IMR-90 (cell line): ENCODE measurements at regions not wholly inside any gene's neighbourhood (a gene's known extent, or its start where the extent isn't known, plus 50 kb on each side); places are given as distances from the start of the nearest gene placed in this dataset.

Source experiments
- ATAC-seq: fragments of 200-7000 bp; cut with Tn5 transposase; 2 replicates; pipeline ENCODE4 v1.9.1; 2020; ENCODE audit warnings: low read depth, mild to moderate bottlenecking, moderate library complexity
- BruUV-seq: library from RNA; stranded (reverse); fragments of 400-500 nt; replicated peaks from 2 replicates; lab custom pipeline; 2021; lab: Mats Ljungman, UMichigan
- CTCF ChIA-PET: fragments of 300-600 bp; formaldehyde crosslinking; extraction: SDS; loops from one replicate; lab custom pipeline; 2021; ENCODE audit warnings: antibody characterized with exemption; lab: Yijun Ruan, JAX
- POLR2A ChIA-PET: fragments of 300-600 bp; sonication (Branson Sonifier 250); formaldehyde crosslinking; loops from one replicate; lab custom pipeline; 2022; ENCODE audit warnings: antibody characterized with exemption; ENCODE audit not compliant: unreplicated experiment; lab: Charles Lee
- DNase-seq: peaks from one replicate; pipeline ENCODE4 v3.0.0; 2013
- H2AFZ ChIP-seq: replicated peaks from 2 replicates; pipeline ENCODE3; 2013; ENCODE audit warnings: low read length, mild to moderate bottlenecking; ENCODE audit not compliant: poor library complexity
- H2AK5ac ChIP-seq: 2 replicates; pipeline ENCODE4 v1.6.1; 2013; ENCODE audit warnings: low read depth, low read length, inconsistent platforms
- H2AK9ac ChIP-seq: replicated peaks from 2 replicates; pipeline ENCODE3; 2013; ENCODE audit warnings: mild to moderate bottlenecking, low read depth, low read length, moderate library complexity; ENCODE audit not compliant: poor library complexity
- H2BK120ac ChIP-seq: 2 replicates; pipeline ENCODE4 v1.6.1; 2013; ENCODE audit warnings: low read depth, low read length, inconsistent platforms
- H2BK15ac ChIP-seq: 3 replicates; pipeline ENCODE4 v1.6.1; 2013; ENCODE audit warnings: low read depth, low read length, inconsistent platforms
- H2BK20ac ChIP-seq: 2 replicates; pipeline ENCODE4 v1.6.1; 2013; ENCODE audit warnings: low read depth, mild to moderate bottlenecking, inconsistent platforms, low read length, moderate library complexity
- H2BK5ac ChIP-seq: 2 replicates; pipeline ENCODE4 v1.6.1; 2013; ENCODE audit warnings: mild to moderate bottlenecking, low read depth, low read length, inconsistent platforms; ENCODE audit not compliant: poor library complexity, severe bottlenecking
- H3K14ac ChIP-seq: replicated peaks from 2 replicates; pipeline ENCODE4 v1.6.1; 2013; ENCODE audit warnings: low read depth, low read length, inconsistent platforms
- H3K18ac ChIP-seq: 2 replicates; pipeline ENCODE4 v1.6.1; 2013; ENCODE audit warnings: low read depth, low read length, control low read depth
- H3K23ac ChIP-seq: 2 replicates; pipeline ENCODE4 v1.6.1; 2013; ENCODE audit warnings: low read depth, low read length, inconsistent platforms
- H3K27ac ChIP-seq: 2 replicates; pipeline ENCODE4 v1.5.1; 2013; ENCODE audit warnings: mild to moderate bottlenecking, control low read depth, low read length; ENCODE audit not compliant: insufficient read depth
- H3K27me3 ChIP-seq: 2 replicates; pipeline ENCODE4 v1.6.1; 2013; ENCODE audit warnings: low read length; ENCODE audit not compliant: control insufficient read depth, insufficient read depth
- H3K36me3 ChIP-seq: 2 replicates; pipeline ENCODE4 v1.6.1; 2013; ENCODE audit warnings: low read length, mixed read lengths; ENCODE audit not compliant: control insufficient read depth, insufficient read depth
- H3K4ac ChIP-seq: 2 replicates; pipeline ENCODE4 v1.6.1; 2013; ENCODE audit warnings: low read depth, low read length, inconsistent platforms
- H3K4me1 ChIP-seq: 2 replicates; pipeline ENCODE4 v1.6.1; 2013; ENCODE audit warnings: low read length, mixed read lengths; ENCODE audit not compliant: control insufficient read depth, insufficient read depth
- H3K4me2 ChIP-seq: 2 replicates; pipeline ENCODE4 v1.6.1; 2013; ENCODE audit warnings: low read depth, mild to moderate bottlenecking, control low read depth, low read length, moderate library complexity
- H3K4me3 ChIP-seq: 2 replicates; pipeline ENCODE4 v1.5.1; 2013; ENCODE audit warnings: low read depth, mild to moderate bottlenecking, control low read depth, low read length, moderate library complexity; ENCODE audit not compliant: insufficient read depth
- H3K56ac ChIP-seq: 2 replicates; pipeline ENCODE4 v1.6.1; 2013; ENCODE audit warnings: low read length, inconsistent platforms; ENCODE audit not compliant: insufficient read depth; ENCODE audit errors: extremely low read depth
- H3K79me1 ChIP-seq, 2 experiments: 2 replicates each; pipeline ENCODE4 v1.6.1; 2013; ENCODE audit warnings: low read length in 2 of 2, inconsistent platforms in 1 of 2, low read depth in 1 of 2
- H3K9ac ChIP-seq: 2 replicates; pipeline ENCODE4 v1.6.1; 2013; ENCODE audit warnings: low read depth, low read length, control low read depth
- H3K9me1 ChIP-seq: 2 replicates; pipeline ENCODE4 v1.6.1; 2013; ENCODE audit warnings: low read length, inconsistent platforms; ENCODE audit not compliant: insufficient read depth
- H3K9me3 ChIP-seq: 2 replicates; pipeline ENCODE4 v1.6.1; 2013; ENCODE audit warnings: low read length; ENCODE audit not compliant: control insufficient read depth, insufficient read depth
- H4K20me1 ChIP-seq: 2 replicates; pipeline ENCODE4 v1.6.1; 2013; ENCODE audit warnings: low read length, inconsistent platforms; ENCODE audit not compliant: insufficient read depth
- H4K5ac ChIP-seq: 2 replicates; pipeline ENCODE4 v1.6.1; 2013; ENCODE audit warnings: mild to moderate bottlenecking, low read depth, low read length, control low read depth
- H4K8ac ChIP-seq, 2 experiments: 2 replicates each; pipeline ENCODE4 v1.6.1; 2013; ENCODE audit warnings: low read depth in 2 of 2, low read length in 2 of 2, control low read depth in 1 of 2, inconsistent platforms in 1 of 2
- H4K91ac ChIP-seq: 2 replicates; pipeline ENCODE4 v1.6.1; 2013; ENCODE audit warnings: low read depth, low read length, inconsistent platforms; ENCODE audit not compliant: insufficient read depth
- CEBPB ChIP-seq: IDR thresholded peaks from 2 replicates; pipeline ENCODE4 v1.6.1; 2012; ENCODE audit warnings: low read depth, low read length, improper control_type of control experiment
- FOS ChIP-seq: fragments of 150-350 bp; IDR thresholded peaks from 2 replicates; pipeline ENCODE4 v1.6.1; 2016; ENCODE audit warnings: low read depth, low read length
- MAFK ChIP-seq: IDR thresholded peaks from 2 replicates; pipeline ENCODE4 v1.6.1; 2012; ENCODE audit warnings: low read depth, low read length, improper control_type of control experiment
- MAZ ChIP-seq: IDR thresholded peaks from 2 replicates; pipeline ENCODE4 v1.6.1; 2012; ENCODE audit warnings: low read depth, mild to moderate bottlenecking, low read length, improper control_type of control experiment, moderate library complexity, borderline replicate concordance
- MXI1 ChIP-seq: IDR thresholded peaks from 2 replicates; pipeline ENCODE4 v1.6.1; 2012; ENCODE audit warnings: low read depth, mild to moderate bottlenecking, low read length, moderate library complexity, borderline replicate concordance
- NFE2L2 ChIP-seq: fragments of 150-350 bp; IDR thresholded peaks from 2 replicates; pipeline ENCODE4 v1.6.1; 2016; ENCODE audit warnings: low read depth, mild to moderate bottlenecking, low read length
- POLR2A ChIP-seq: IDR thresholded peaks from 2 replicates; pipeline ENCODE4 v1.6.1; 2012; ENCODE audit warnings: mild to moderate bottlenecking, low read depth, low read length
- RAD21 ChIP-seq: IDR thresholded peaks from 2 replicates; pipeline ENCODE4 v1.6.1; 2012; ENCODE audit warnings: low read length, improper control_type of control experiment
- RCOR1 ChIP-seq: IDR thresholded peaks from 2 replicates; pipeline ENCODE4 v1.6.1; 2012; ENCODE audit warnings: mild to moderate bottlenecking, low read length, improper control_type of control experiment; ENCODE audit not compliant: insufficient replicate concordance
- RFX5 ChIP-seq: IDR thresholded peaks from 2 replicates; pipeline ENCODE4 v1.8.0; 2012; ENCODE audit warnings: low read depth, mild to moderate bottlenecking, low read length, moderate library complexity
- SMC3 ChIP-seq: fragments of 150-350 bp; IDR thresholded peaks from 2 replicates; pipeline ENCODE4 v1.6.1; 2016; ENCODE audit warnings: low read depth, mild to moderate bottlenecking, antibody characterized with exemption, low read length, moderate library complexity
- WGBS, 2 experiments: methylation state at CpG; one replicate each; pipeline versions ENCODE4 v1.1.5 to v1.1.7; 2013; ENCODE audit warnings: missing lambda C conversion rate in 2 of 2; ENCODE audit not compliant: insufficient read length in 1 of 2; ENCODE audit errors: extremely low coverage in 2 of 2; 5-methylcytosine and 5-hydroxymethylcytosine counted together
- dilution Hi-C: fragments of 300-500 bp; cut with HindIII; formaldehyde crosslinking; loops from one replicate; pipeline ENCODE4 v1.14.3; 2018; ENCODE audit warnings: low sequenced_read_pairs; ENCODE audit not compliant: unreplicated experiment
- in situ Hi-C: fragments of 300-500 bp; cut with MboI; formaldehyde crosslinking; loops from 3 replicates; pipeline ENCODE4 v1.14.3; 2019; ENCODE audit warnings: low sequenced_read_pairs, inconsistent platforms, mixed read lengths
- intact Hi-C: fragments of 100-400 bp; cut with micrococcal nuclease; formaldehyde crosslinking; loops from 2 replicates; pipeline ENCODE4 v1.10.0; 2022
- TF ChIP-seq, protein P1 (sequence below): fragments of 150-350 bp; IDR thresholded peaks from 2 replicates; pipeline ENCODE4 v1.6.1; 2016; ENCODE audit warnings: low read depth, mild to moderate bottlenecking, low read length, moderate library complexity, borderline replicate concordance
- TF ChIP-seq, protein P2 (sequence below): fragments of 150-350 bp; IDR thresholded peaks from 2 replicates; pipeline ENCODE4 v1.6.1; 2017; ENCODE audit warnings: mild to moderate bottlenecking, antibody characterized with exemption, low read length, low read depth
- TF ChIP-seq, protein P3 (sequence below): conservative IDR thresholded peaks from 2 replicates; pipeline ENCODE4 v1.5.1; 2012; ENCODE audit warnings: mild to moderate bottlenecking, low read depth, low read length, improper control_type of control experiment

DNA sequence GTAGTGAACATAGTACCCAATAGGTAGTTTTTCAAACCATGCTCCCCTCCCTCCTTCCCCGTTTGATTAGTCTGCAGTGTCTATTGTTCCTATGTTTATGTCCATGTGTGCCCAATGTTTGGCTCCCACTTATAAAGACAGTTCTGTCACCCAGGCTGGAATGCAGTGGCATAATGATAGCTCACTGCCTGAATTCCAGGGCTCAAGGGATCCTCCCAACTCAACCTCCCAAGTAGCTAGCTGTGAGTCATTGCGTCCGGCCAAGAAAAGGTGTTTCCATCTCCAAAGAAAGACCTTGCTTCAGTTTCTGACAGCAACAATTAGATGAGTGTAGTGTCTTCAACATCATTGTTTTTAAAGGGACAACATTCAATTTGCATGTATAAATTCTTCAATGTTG is 131.1 kb upstream of the CEP162 start:
- no peaks in the 10 kb centered on the region for H4K20me1 ChIP-seq
- no peak overlapping the region for H3K18ac ChIP-seq
- no peaks in the 10 kb centered on the region for H3K79me1 ChIP-seq
- no peak overlapping the region for H2AFZ ChIP-seq
- WGBS, 2 experiments: 60% methylated on average over 1 of the region's 3 CpGs; no CpG with 5 or more reads in 1 of the 2 experiments
- DNase-seq: no peak
- no peaks in the 10 kb centered on the region for H3K4me1 ChIP-seq
- no peak overlapping the region for H3K56ac ChIP-seq
- H2BK5ac ChIP-seq: no peak overlapping the region
- no peaks in the 10 kb centered on the region for H3K27me3 ChIP-seq
- no peak overlapping the region for H3K4ac ChIP-seq
- no peaks in the 10 kb centered on the region for H3K9me1 ChIP-seq
- no peak for TF ChIP-seq POLR2A
- TF ChIP-seq FOS: no peak
- no peak for TF ChIP-seq RFX5
- no peak for TF ChIP-seq RAD21
- no peak for TF ChIP-seq RCOR1
- no peak for TF ChIP-seq NFE2L2
- TF ChIP-seq, protein P1, sequence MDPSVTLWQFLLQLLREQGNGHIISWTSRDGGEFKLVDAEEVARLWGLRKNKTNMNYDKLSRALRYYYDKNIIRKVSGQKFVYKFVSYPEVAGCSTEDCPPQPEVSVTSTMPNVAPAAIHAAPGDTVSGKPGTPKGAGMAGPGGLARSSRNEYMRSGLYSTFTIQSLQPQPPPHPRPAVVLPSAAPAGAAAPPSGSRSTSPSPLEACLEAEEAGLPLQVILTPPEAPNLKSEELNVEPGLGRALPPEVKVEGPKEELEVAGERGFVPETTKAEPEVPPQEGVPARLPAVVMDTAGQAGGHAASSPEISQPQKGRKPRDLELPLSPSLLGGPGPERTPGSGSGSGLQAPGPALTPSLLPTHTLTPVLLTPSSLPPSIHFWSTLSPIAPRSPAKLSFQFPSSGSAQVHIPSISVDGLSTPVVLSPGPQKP: no peak
- TF ChIP-seq MAZ: no peak
- no peak for TF ChIP-seq SMC3
- no peak for TF ChIP-seq MXI1
- no peak for TF ChIP-seq CEBPB
- TF ChIP-seq MAFK: no peak
- TF ChIP-seq, protein P2, sequence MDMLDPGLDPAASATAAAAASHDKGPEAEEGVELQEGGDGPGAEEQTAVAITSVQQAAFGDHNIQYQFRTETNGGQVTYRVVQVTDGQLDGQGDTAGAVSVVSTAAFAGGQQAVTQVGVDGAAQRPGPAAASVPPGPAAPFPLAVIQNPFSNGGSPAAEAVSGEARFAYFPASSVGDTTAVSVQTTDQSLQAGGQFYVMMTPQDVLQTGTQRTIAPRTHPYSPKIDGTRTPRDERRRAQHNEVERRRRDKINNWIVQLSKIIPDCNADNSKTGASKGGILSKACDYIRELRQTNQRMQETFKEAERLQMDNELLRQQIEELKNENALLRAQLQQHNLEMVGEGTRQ: no peak
- TF ChIP-seq, protein P3, sequence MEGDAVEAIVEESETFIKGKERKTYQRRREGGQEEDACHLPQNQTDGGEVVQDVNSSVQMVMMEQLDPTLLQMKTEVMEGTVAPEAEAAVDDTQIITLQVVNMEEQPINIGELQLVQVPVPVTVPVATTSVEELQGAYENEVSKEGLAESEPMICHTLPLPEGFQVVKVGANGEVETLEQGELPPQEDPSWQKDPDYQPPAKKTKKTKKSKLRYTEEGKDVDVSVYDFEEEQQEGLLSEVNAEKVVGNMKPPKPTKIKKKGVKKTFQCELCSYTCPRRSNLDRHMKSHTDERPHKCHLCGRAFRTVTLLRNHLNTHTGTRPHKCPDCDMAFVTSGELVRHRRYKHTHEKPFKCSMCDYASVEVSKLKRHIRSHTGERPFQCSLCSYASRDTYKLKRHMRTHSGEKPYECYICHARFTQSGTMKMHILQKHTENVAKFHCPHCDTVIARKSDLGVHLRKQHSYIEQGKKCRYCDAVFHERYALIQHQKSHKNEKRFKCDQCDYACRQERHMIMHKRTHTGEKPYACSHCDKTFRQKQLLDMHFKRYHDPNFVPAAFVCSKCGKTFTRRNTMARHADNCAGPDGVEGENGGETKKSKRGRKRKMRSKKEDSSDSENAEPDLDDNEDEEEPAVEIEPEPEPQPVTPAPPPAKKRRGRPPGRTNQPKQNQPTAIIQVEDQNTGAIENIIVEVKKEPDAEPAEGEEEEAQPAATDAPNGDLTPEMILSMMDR: no peak
- H3K4me2 ChIP-seq: no peak overlapping the region
- H3K27ac ChIP-seq: no peak overlapping the region
- no peak overlapping the region for H2BK20ac ChIP-seq
- no peak overlapping the region for H3K14ac ChIP-seq
- H2BK15ac ChIP-seq: no peak overlapping the region
- intact Hi-C loops (no loop called here), dilution Hi-C loops (no loop called here), in situ Hi-C loops (no loop called here)
- BruUV-seq: no TSS peak
- H2AK9ac ChIP-seq: no peak overlapping the region
- H4K91ac ChIP-seq: no peak overlapping the region
- no peak for ATAC-seq
- H2BK120ac ChIP-seq: no peak overlapping the region
- H3K9me3 ChIP-seq: no peaks in the 10 kb centered on the region
- ChIA-PET CTCF (no interaction called here), POLR2A (no interaction called here)
- no peak overlapping the region for H2AK5ac ChIP-seq
- no peak overlapping the region for H3K9ac ChIP-seq
- H4K5ac ChIP-seq: no peak overlapping the region
- H3K23ac ChIP-seq: no peak overlapping the region
- no peaks in the 10 kb centered on the region for H3K36me3 ChIP-seq
- H3K4me3 ChIP-seq: no peak overlapping the region
- H4K8ac ChIP-seq: no peak overlapping the region
